GM12873 (cell line): ENCODE measurements at regions not wholly inside any gene's neighbourhood (a gene's known extent, or its start where the extent isn't known, plus 50 kb on each side); places are given as distances from the start of the nearest gene placed in this dataset.

ENCODE experiments used
- CTCF ChIP-seq: IDR thresholded peaks from 2 replicates; pipeline ENCODE4 v1.5.1; 2012; ENCODE audit warnings: low read depth, mild to moderate bottlenecking, moderate library complexity, low read length, control low read depth; ENCODE audit not compliant: insufficient read depth; ENCODE audit errors: missing control alignments

GRCh38 chr7:21104124-21104500 is 317.4 kb upstream of the SP8 start:
- TF ChIP-seq CTCF: no peak

- TF ChIP-seq CTCF: no peak
Measured at GRCh38 chr7:21106296-21106732, 319.6 kb upstream of the SP8 start.

GRCh38 chr7:21107101-21107500 is 320.4 kb upstream of the SP8 start:
- no peak for TF ChIP-seq CTCF

- TF ChIP-seq CTCF: no peak
Measured at GRCh38 chr7:21108182-21108581, 319.7 kb upstream of the SP4 start.

GRCh38 chr7:21113609-21114415 is 314.1 kb upstream of the SP4 start:
- TF ChIP-seq CTCF: no peak

GRCh38 chr7:21123586-21123985 is 304.3 kb upstream of the SP4 start:
- TF ChIP-seq CTCF: no peak

- TF ChIP-seq CTCF: no peak
Measured at GRCh38 chr7:21125297-21125696, 302.6 kb upstream of the SP4 start.
